ENCODE measurements at regions not wholly inside any gene's neighbourhood (a gene's known extent, or its start where the extent isn't known, plus 50 kb on each side); places are given as distances from the start of the nearest gene placed in this dataset.

- H3K79me2 ChIP-seq (ENCODE audit: insufficient read depth, low read length): no peaks in the 10 kb centered on the region
- no peak overlapping the region for H3K4me3 ChIP-seq (replicated peaks in 1 of 3; ENCODE audit: insufficient read depth in 1 of 3, low read depth in 2 of 3, low read length in 3 of 3)
- no peak overlapping the region for H3K27ac ChIP-seq (ENCODE audit: extremely low read length, insufficient read depth, low read length)
- no peak for TF ChIP-seq ZC3H13 (CRISPR knock-in tag; IDR thresholded peaks at IDR 0.05)
- no peak for TF ChIP-seq ZNF230 (CRISPR knock-in tag; IDR thresholded peaks at IDR 0.05)
- POLR2A ChIA-PET: no interaction called here
- CTCF ChIA-PET (ENCODE audit: low intra/inter-chr PET ratio, low total read pairs): no interaction called here
- DNase-seq (ENCODE audit: low spot score) (no peak), FAIRE-seq (no peak), ATAC-seq (no peak)
- in situ Hi-C loops (cut with HindIII; ENCODE audit: extremely low pct_ligation_motif_present, low pct_unique_long_range_greater_than_20kb) (no loop called here), intact Hi-C loops (cut with micrococcal nuclease; ENCODE audit: unreplicated experiment) (no loop called here)
- H3K4me1 ChIP-seq (ENCODE audit: insufficient read depth, low read length): no peaks in the 10 kb centered on the region
- no peak overlapping the region for H3K4me2 ChIP-seq (ENCODE audit: low read depth, low read length)
- H3K9me3 ChIP-seq (ENCODE audit: low read length): no peaks in the 10 kb centered on the region
- H4K20me1 ChIP-seq (ENCODE audit: insufficient read depth, low read length): no peaks in the 10 kb centered on the region
- no peak overlapping the region for H2AFZ ChIP-seq (ENCODE audit: low read length)
- no peaks in the 10 kb centered on the region for H3K36me3 ChIP-seq (replicated peaks in 1 of 2; ENCODE audit: control insufficient read depth in 1 of 2, insufficient read depth in 2 of 2, low read length in 2 of 2)
- no peak overlapping the region for H3K9ac ChIP-seq (ENCODE audit: insufficient read depth, low read depth, low read length)
- no TSS peak for BruUV-seq (replicated peaks)
- no peaks in the 10 kb centered on the region for H3K27me3 ChIP-seq (ENCODE audit: control insufficient read depth in 1 of 2, insufficient read depth in 2 of 2, low read length in 2 of 2)
- 5% methylated on average over 2 of the region's 2 CpGs for WGBS (ENCODE audit: low lambda C conversion rate)
Observed at GRCh38 chr14:86601813-86602212, 1071.9 kb downstream of the FLRT2 start.

- no peak overlapping the region for H3K9ac ChIP-seq (ENCODE audit: insufficient read depth, low read depth, low read length)
- no peak overlapping the region for H3K4me2 ChIP-seq (ENCODE audit: low read depth, low read length)
- no peak for ATAC-seq
- BruUV-seq (replicated peaks): no TSS peak
- no peak for TF ChIP-seq ZNF557 (CRISPR knock-in tag; IDR thresholded peaks at IDR 0.05)
- no peak for TF ChIP-seq ATF5 (CRISPR knock-in tag; IDR thresholded peaks at IDR 0.05; ENCODE audit: low read depth)
- TF ChIP-seq ZBTB4 (CRISPR knock-in tag; IDR thresholded peaks at IDR 0.05; ENCODE audit: borderline replicate concordance): no peak
- TF ChIP-seq ZNF101 (CRISPR knock-in tag; IDR thresholded peaks at IDR 0.05; ENCODE audit: borderline replicate concordance, low read depth): no peak
- TF ChIP-seq IKZF4 (CRISPR knock-in tag; IDR thresholded peaks at IDR 0.05; ENCODE audit: borderline replicate concordance, low read depth, not compliant biosample characterization): no peak
- no peak for TF ChIP-seq ZNF703 (CRISPR knock-in tag; IDR thresholded peaks at IDR 0.05; ENCODE audit: borderline replicate concordance)
- TF ChIP-seq ZNF549 (CRISPR knock-in tag; IDR thresholded peaks at IDR 0.05): no peak
- TF ChIP-seq ZNF737 (CRISPR knock-in tag; IDR thresholded peaks at IDR 0.05; ENCODE audit: borderline replicate concordance): no peak
- TF ChIP-seq ZNF333 (CRISPR knock-in tag; IDR thresholded peaks at IDR 0.05; ENCODE audit: borderline replicate concordance): no peak
- no peak for TF ChIP-seq HIVEP1 (CRISPR knock-in tag; IDR thresholded peaks at IDR 0.05)
- no peaks in the 10 kb centered on the region for H3K9me3 ChIP-seq (ENCODE audit: low read length)
- in situ Hi-C loops (cut with HindIII; ENCODE audit: extremely low pct_ligation_motif_present, low pct_unique_long_range_greater_than_20kb): no loop called here
- ChIA-PET CTCF (ENCODE audit: low intra/inter-chr PET ratio, low total read pairs) (no interaction called here), POLR2A (no interaction called here)
- 18% methylated on average over 4 of the region's 4 CpGs for WGBS (ENCODE audit: low lambda C conversion rate)
- DNase-seq (ENCODE audit: low spot score): no peak
- H3K4me3 ChIP-seq (replicated peaks in 1 of 3; ENCODE audit: insufficient read depth in 1 of 3, low read depth in 2 of 3, low read length in 3 of 3): no peak overlapping the region
- H3K27me3 ChIP-seq (ENCODE audit: control insufficient read depth in 1 of 2, insufficient read depth in 2 of 2, low read length in 2 of 2): no peaks in the 10 kb centered on the region
- no peak overlapping the region for H2AFZ ChIP-seq (ENCODE audit: low read length)
- H3K4me1 ChIP-seq (ENCODE audit: insufficient read depth, low read length): no peaks in the 10 kb centered on the region
- H3K36me3 ChIP-seq (replicated peaks in 1 of 2; ENCODE audit: control insufficient read depth in 1 of 2, insufficient read depth in 2 of 2, low read length in 2 of 2): no peaks in the 10 kb centered on the region
- intact Hi-C loops (cut with micrococcal nuclease; ENCODE audit: unreplicated experiment): no loop called here
- H3K79me2 ChIP-seq (ENCODE audit: insufficient read depth, low read length): no peaks in the 10 kb centered on the region
- no peak overlapping the region for H3K27ac ChIP-seq (ENCODE audit: extremely low read length, insufficient read depth, low read length)
- no peak for FAIRE-seq
- H4K20me1 ChIP-seq (ENCODE audit: insufficient read depth, low read length): no peaks in the 10 kb centered on the region
Observed at GRCh38 chr14:86597279-86597678, 1067.3 kb downstream of the FLRT2 start.
